ENCODE measurements at regions not wholly inside any gene's neighbourhood (a gene's known extent, or its start where the extent isn't known, plus 50 kb on each side); places are given as distances from the start of the nearest gene placed in this dataset.

DNA sequence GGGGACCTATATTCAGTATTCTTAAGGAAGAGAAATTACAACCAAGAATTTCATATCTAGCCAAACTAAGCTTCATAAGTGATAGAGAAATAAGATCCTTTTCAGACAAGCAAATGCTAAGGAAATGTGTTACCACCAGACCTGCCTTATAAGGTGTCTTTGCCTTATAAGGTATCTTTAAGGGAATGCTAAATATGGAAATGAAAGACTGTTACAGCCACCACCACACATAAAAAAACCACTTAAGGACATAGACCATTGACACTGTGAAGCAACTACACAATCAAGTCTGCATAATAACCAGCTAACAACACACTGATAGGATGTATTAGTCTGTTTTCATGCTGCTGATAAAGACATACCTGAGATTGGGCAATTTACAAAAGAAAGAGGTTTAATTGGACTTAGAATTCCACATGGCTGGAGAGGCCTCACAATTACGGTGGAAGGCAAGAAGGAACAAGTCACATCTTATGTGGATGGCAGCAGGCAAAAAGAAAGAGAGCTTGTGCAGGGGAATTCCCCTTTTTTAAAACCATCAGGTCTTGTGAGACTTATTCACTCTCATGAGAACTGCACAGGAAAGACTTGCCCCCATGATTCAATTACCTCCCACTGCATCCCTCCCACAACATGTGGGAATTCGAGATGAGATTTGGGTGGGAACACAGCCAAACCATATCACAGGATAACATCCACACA, 119.2 kb upstream of the LAMA2 start:
- TF ChIP-seq, protein P1, sequence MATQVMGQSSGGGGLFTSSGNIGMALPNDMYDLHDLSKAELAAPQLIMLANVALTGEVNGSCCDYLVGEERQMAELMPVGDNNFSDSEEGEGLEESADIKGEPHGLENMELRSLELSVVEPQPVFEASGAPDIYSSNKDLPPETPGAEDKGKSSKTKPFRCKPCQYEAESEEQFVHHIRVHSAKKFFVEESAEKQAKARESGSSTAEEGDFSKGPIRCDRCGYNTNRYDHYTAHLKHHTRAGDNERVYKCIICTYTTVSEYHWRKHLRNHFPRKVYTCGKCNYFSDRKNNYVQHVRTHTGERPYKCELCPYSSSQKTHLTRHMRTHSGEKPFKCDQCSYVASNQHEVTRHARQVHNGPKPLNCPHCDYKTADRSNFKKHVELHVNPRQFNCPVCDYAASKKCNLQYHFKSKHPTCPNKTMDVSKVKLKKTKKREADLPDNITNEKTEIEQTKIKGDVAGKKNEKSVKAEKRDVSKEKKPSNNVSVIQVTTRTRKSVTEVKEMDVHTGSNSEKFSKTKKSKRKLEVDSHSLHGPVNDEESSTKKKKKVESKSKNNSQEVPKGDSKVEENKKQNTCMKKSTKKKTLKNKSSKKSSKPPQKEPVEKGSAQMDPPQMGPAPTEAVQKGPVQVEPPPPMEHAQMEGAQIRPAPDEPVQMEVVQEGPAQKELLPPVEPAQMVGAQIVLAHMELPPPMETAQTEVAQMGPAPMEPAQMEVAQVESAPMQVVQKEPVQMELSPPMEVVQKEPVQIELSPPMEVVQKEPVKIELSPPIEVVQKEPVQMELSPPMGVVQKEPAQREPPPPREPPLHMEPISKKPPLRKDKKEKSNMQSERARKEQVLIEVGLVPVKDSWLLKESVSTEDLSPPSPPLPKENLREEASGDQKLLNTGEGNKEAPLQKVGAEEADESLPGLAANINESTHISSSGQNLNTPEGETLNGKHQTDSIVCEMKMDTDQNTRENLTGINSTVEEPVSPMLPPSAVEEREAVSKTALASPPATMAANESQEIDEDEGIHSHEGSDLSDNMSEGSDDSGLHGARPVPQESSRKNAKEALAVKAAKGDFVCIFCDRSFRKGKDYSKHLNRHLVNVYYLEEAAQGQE (IDR thresholded peaks at IDR 0.05; ENCODE audit: insufficient read depth in 1 of 2, low read depth in 2 of 2, low read length in 1 of 2): no peak
- TF ChIP-seq TCF7L2 (IDR thresholded peaks at IDR 0.05; ENCODE audit: low read depth, low read length) (no peak), SIN3A (IDR thresholded peaks at IDR 0.05; ENCODE audit: borderline replicate concordance, insufficient read depth, low read depth, low read length) (no peak), POLR2AphosphoS5 (IDR thresholded peaks at IDR 0.05; ENCODE audit: low read depth, low read length) (no peak)
- TF ChIP-seq, protein P2, sequence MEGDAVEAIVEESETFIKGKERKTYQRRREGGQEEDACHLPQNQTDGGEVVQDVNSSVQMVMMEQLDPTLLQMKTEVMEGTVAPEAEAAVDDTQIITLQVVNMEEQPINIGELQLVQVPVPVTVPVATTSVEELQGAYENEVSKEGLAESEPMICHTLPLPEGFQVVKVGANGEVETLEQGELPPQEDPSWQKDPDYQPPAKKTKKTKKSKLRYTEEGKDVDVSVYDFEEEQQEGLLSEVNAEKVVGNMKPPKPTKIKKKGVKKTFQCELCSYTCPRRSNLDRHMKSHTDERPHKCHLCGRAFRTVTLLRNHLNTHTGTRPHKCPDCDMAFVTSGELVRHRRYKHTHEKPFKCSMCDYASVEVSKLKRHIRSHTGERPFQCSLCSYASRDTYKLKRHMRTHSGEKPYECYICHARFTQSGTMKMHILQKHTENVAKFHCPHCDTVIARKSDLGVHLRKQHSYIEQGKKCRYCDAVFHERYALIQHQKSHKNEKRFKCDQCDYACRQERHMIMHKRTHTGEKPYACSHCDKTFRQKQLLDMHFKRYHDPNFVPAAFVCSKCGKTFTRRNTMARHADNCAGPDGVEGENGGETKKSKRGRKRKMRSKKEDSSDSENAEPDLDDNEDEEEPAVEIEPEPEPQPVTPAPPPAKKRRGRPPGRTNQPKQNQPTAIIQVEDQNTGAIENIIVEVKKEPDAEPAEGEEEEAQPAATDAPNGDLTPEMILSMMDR (IDR thresholded peaks at IDR 0.05): no peak
- Histone ChIP-seq H3K27me3 (ENCODE audit: control insufficient read depth, insufficient read depth, low read length) (no peaks in the 10 kb centered on the region), H3K4me1 (ENCODE audit: control insufficient read depth, insufficient read depth, low read length) (no peaks in the 10 kb centered on the region), H3K36me3 (ENCODE audit: control insufficient read depth, insufficient read depth, low read length) (no peaks in the 10 kb centered on the region), H3K4me3 (ENCODE audit: low read depth in 2 of 2, low read length in 2 of 2) (no peak overlapping the region), H3K27ac (ENCODE audit: low read length) (no peak overlapping the region), H3K9me3 (ENCODE audit: control insufficient read depth, insufficient read depth, low read depth, low read length) (no peaks in the 10 kb centered on the region)
- in situ Hi-C loops (cut with HindIII; ENCODE audit: low pct_unique_long_range_greater_than_20kb, low sequenced_read_pairs) (no loop called here), intact Hi-C loops (cut with micrococcal nuclease; ENCODE audit: unreplicated experiment) (no loop called here)
- ChIA-PET CTCF (no interaction called here), POLR2A (no interaction called here)
- no peak for DNase-seq (ENCODE audit: low read depth, low spot score)
- ATAC-seq: no peak
- no TSS peak for BruUV-seq (replicated peaks)

DNA sequence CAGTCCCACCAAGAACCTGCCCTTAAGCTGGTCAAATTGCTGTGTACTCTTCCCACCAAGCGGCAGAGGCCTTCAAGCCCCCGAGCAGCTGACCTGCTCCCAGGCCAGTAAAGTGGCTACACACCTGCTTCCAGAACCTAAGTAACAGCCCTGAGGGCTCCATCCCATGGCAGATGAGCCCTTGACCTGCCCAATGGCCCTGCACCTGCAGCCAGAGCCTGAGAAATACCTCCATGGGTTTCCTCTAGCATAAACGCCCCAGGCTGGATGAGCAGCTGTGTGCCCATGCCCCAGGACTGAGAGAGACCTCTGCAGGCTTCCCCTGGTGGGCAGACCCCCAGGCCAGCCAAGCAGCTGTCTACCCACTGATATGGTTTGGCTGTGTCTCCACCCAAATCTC, 123.0 kb upstream of the LAMA2 start:
- no TSS peak for BruUV-seq (replicated peaks)
- no peak for TF ChIP-seq POLR2AphosphoS5 (IDR thresholded peaks at IDR 0.05; ENCODE audit: low read depth, low read length)
- no peak for TF ChIP-seq TCF7L2 (IDR thresholded peaks at IDR 0.05; ENCODE audit: low read depth, low read length)
- TF ChIP-seq, protein P1 (IDR thresholded peaks at IDR 0.05; ENCODE audit: insufficient read depth in 1 of 2, low read depth in 2 of 2, low read length in 1 of 2): no peak
- TF ChIP-seq, protein P2 (IDR thresholded peaks at IDR 0.05): no peak
- TF ChIP-seq SIN3A (IDR thresholded peaks at IDR 0.05; ENCODE audit: borderline replicate concordance, insufficient read depth, low read depth, low read length): no peak
- in situ Hi-C loops (cut with HindIII; ENCODE audit: low pct_unique_long_range_greater_than_20kb, low sequenced_read_pairs): no loop called here
- Histone ChIP-seq H3K4me3 (ENCODE audit: low read depth in 2 of 2, low read length in 2 of 2) (no peak overlapping the region), H3K27me3 (ENCODE audit: control insufficient read depth, insufficient read depth, low read length) (no peaks in the 10 kb centered on the region), H3K4me1 (ENCODE audit: control insufficient read depth, insufficient read depth, low read length) (no peaks in the 10 kb centered on the region), H3K36me3 (ENCODE audit: control insufficient read depth, insufficient read depth, low read length) (no peaks in the 10 kb centered on the region), H3K9me3 (ENCODE audit: control insufficient read depth, insufficient read depth, low read depth, low read length) (no peaks in the 10 kb centered on the region), H3K27ac (ENCODE audit: low read length) (no peak overlapping the region)
- DNase-seq (ENCODE audit: low read depth, low spot score): no peak
- CTCF ChIA-PET: no interaction called here
- no peak for ATAC-seq
- intact Hi-C loops (cut with micrococcal nuclease; ENCODE audit: unreplicated experiment): no loop called here
- POLR2A ChIA-PET: no interaction called here

All from Panc1 (cell line).